ENCODE measurements at regions not wholly inside any gene's neighbourhood (a gene's known extent, or its start where the extent isn't known, plus 50 kb on each side); places are given as distances from the start of the nearest gene placed in this dataset.
"Not testable (repeated sequence)": the region's sequence is repeated elsewhere in the genome, so short reads cannot be mapped to it uniquely, and the experiment has no call there.

GRCh38 chr3:195999176-195999575 is 82.7 kb downstream of the TFRC start:
- TF ChIP-seq CTCF, POLR2A (IDR thresholded peaks at IDR 0.05): not testable (repeated sequence)
